ENCODE measurements at regions not wholly inside any gene's neighbourhood (a gene's known extent, or its start where the extent isn't known, plus 50 kb on each side); places are given as distances from the start of the nearest gene placed in this dataset.

DNA sequence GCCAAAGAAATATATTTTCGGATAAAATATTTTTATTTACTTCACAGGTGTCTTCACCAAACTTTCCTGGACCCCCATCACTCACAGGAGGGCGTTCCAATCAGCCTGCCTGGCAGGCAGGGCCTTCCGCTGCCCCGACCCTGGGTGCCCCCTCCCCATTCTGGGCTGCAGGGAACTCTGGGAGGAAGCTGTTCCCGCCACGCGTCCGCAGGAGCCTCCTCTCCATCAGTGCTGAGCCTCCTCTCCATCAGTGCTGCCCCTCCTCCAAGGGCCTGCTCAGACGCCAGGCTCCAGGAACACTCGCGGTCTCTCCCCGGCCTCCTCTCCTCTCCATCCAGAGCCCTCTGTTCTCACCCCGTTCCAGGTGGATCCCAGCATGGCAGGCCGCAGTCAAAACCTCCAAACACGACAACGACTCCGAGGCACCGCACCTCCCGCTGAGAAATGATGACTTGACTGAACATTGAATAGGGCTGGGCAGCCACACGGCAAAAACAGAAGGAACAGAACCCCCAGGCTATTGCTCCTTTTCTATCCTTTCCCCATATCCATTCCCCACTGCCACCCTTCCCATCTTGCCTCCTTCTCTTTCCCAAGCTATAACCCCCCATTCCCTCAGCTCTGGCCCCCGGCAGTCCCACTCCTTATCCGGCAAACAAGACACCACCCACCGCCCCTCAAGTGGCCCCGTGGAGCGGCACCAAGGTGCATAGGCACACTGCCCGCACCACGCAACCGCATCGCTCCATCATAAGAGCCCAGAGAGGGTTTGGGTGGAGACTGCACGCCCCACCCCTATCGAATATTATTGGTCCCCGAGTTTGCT lies 268.6 kb upstream of the RAB6C start:
- TF ChIP-seq, protein P1, sequence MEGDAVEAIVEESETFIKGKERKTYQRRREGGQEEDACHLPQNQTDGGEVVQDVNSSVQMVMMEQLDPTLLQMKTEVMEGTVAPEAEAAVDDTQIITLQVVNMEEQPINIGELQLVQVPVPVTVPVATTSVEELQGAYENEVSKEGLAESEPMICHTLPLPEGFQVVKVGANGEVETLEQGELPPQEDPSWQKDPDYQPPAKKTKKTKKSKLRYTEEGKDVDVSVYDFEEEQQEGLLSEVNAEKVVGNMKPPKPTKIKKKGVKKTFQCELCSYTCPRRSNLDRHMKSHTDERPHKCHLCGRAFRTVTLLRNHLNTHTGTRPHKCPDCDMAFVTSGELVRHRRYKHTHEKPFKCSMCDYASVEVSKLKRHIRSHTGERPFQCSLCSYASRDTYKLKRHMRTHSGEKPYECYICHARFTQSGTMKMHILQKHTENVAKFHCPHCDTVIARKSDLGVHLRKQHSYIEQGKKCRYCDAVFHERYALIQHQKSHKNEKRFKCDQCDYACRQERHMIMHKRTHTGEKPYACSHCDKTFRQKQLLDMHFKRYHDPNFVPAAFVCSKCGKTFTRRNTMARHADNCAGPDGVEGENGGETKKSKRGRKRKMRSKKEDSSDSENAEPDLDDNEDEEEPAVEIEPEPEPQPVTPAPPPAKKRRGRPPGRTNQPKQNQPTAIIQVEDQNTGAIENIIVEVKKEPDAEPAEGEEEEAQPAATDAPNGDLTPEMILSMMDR (IDR thresholded peaks at IDR 0.05), result no peak
- TF ChIP-seq POLR2A (IDR thresholded peaks at IDR 0.05), result no peak

All from lower leg skin (tissue), 3 donors.